H1 (cell line): ENCODE measurements at regions not wholly inside any gene's neighbourhood (a gene's known extent, or its start where the extent isn't known, plus 50 kb on each side); places are given as distances from the start of the nearest gene placed in this dataset.

ENCODE experiments used
- CTCF ChIA-PET: fragments of 300-600 bp; sonication (Branson Sonifier 250); formaldehyde crosslinking; loops from one replicate; lab custom pipeline; 2021; ENCODE audit not compliant: partially characterized antibody; lab: Charles Lee
- POLR2A ChIA-PET: fragments of 300-600 bp; sonication (Branson Sonifier 250); formaldehyde crosslinking; loops from one replicate; lab custom pipeline; 2021; ENCODE audit warnings: inconsistent platforms; ENCODE audit not compliant: partially characterized antibody; lab: Charles Lee
- DNase-seq, 2 experiments: peaks; one replicate each; pipeline versions ENCODE4 v3.0.0 to v3.0.0-alpha.2; 2010 to 2022; ENCODE audit warnings: low spot score in 2 of 2, low read depth in 1 of 2, mixed read lengths in 1 of 2
- FAIRE-seq: peaks from 2 replicates; lab custom pipeline; 2011; peaks lifted over from hg19 to GRCh38; lab: Jason Lieb, UNC
- H2AFZ ChIP-seq: 2 replicates; pipeline ENCODE4 v1.8.1; 2012; ENCODE audit warnings: low read length, inconsistent platforms
- H2AK5ac ChIP-seq: 2 replicates; pipeline ENCODE4 v1.6.1; 2013; ENCODE audit warnings: low read depth, low read length
- H2BK120ac ChIP-seq: replicated peaks from 2 replicates; pipeline ENCODE3; 2013; ENCODE audit warnings: low read depth, low read length, inconsistent platforms
- H2BK12ac ChIP-seq: 2 replicates; pipeline ENCODE4 v1.6.1; 2013; ENCODE audit warnings: low read depth, low read length
- H2BK15ac ChIP-seq: 2 replicates; pipeline ENCODE4 v1.6.1; 2013; ENCODE audit warnings: low read length
- H2BK20ac ChIP-seq: 2 replicates; pipeline ENCODE4 v1.6.1; 2013; ENCODE audit warnings: low read length
- H2BK5ac ChIP-seq: 2 replicates; pipeline ENCODE4 v1.6.1; 2013; ENCODE audit warnings: low read depth, low read length
- H3K14ac ChIP-seq: 2 replicates; pipeline ENCODE4 v1.6.1; 2013; ENCODE audit warnings: inconsistent platforms; ENCODE audit not compliant: insufficient read length
- H3K18ac ChIP-seq: 2 replicates; pipeline ENCODE4 v1.6.1; 2013; ENCODE audit warnings: low read length; ENCODE audit errors: extremely low read depth
- H3K23ac ChIP-seq: 2 replicates; pipeline ENCODE4 v1.6.1; 2013; ENCODE audit warnings: inconsistent platforms; ENCODE audit not compliant: insufficient read length
- H3K23me2 ChIP-seq: 2 replicates; pipeline ENCODE4 v1.6.1; 2013; ENCODE audit warnings: low read depth, low read length
- H3K27ac ChIP-seq: 2 replicates; pipeline ENCODE4 v1.6.1; 2011; ENCODE audit warnings: low read depth, low read length, inconsistent platforms
- H3K27me3 ChIP-seq, 4 experiments: replicated peaks in 1 of 4; 1 replicate in 1 of 4; 2 replicates in 3 of 4; pipeline versions ENCODE4 v1.6.1 to v1.8.1; 2011 to 2013; ENCODE audit warnings: low read length in 3 of 4, mild to moderate bottlenecking in 3 of 4, inconsistent platforms in 2 of 4, mixed read lengths in 2 of 4, moderate library complexity in 1 of 4; ENCODE audit not compliant: control insufficient read depth in 3 of 4, insufficient read depth in 3 of 4; ENCODE audit errors: extremely low read depth in 1 of 4
- H3K36me3 ChIP-seq, 4 experiments: 2 replicates each; pipeline versions ENCODE4 v1.6.1 to v1.8.1; 2011 to 2013; ENCODE audit warnings: mild to moderate bottlenecking in 4 of 4, low read length in 3 of 4, moderate library complexity in 2 of 4, control low read depth in 1 of 4, inconsistent platforms in 1 of 4; ENCODE audit not compliant: insufficient read depth in 4 of 4, control insufficient read depth in 2 of 4
- H3K4ac ChIP-seq: replicated peaks from 2 replicates; pipeline ENCODE3; 2013; ENCODE audit warnings: low read length, low read depth, mixed read lengths, inconsistent platforms; ENCODE audit not compliant: insufficient read length
- H3K4me1 ChIP-seq, 4 experiments: replicated peaks in 1 of 4; 1 replicate in 1 of 4; 2 replicates in 3 of 4; pipeline versions ENCODE4 v1.6.1 to v1.8.1; 2011 to 2013; ENCODE audit warnings: low read length in 3 of 4, inconsistent platforms in 2 of 4, mixed read lengths in 1 of 4; ENCODE audit not compliant: insufficient read depth in 4 of 4, control insufficient read depth in 3 of 4
- H3K4me2 ChIP-seq, 2 experiments: 2 replicates each; pipeline versions ENCODE4 v1.6.1 to v1.8.1; 2011 to 2013; ENCODE audit warnings: low read depth in 2 of 2, low read length in 2 of 2, control low read depth in 1 of 2, inconsistent platforms in 1 of 2, mild to moderate bottlenecking in 1 of 2; ENCODE audit not compliant: insufficient read depth in 1 of 2
- H3K4me3 ChIP-seq, 4 experiments: fragments of 200-600, 300-600 bp in 1 of 4; sonication (generic), shearing (Covaris generic), sonication (Bioruptor Twin) in 1 of 4; 2 replicates each; pipeline versions ENCODE4 v1.5.1 to v1.8.1; 2011 to 2016; ENCODE audit warnings: low read length in 4 of 4, low read depth in 3 of 4, control low read depth in 2 of 4, inconsistent platforms in 2 of 4, mild to moderate bottlenecking in 2 of 4, mixed read lengths in 1 of 4, moderate library complexity in 1 of 4; ENCODE audit not compliant: insufficient read depth in 2 of 4; ENCODE audit errors: extremely low read depth in 1 of 4
- H3K56ac ChIP-seq: replicated peaks from 2 replicates; pipeline ENCODE3; 2013; ENCODE audit warnings: low read depth, mild to moderate bottlenecking, mixed read lengths, low read length, inconsistent platforms; ENCODE audit not compliant: insufficient read length
- H3K79me1 ChIP-seq: 2 replicates; pipeline ENCODE4 v1.6.1; 2013; ENCODE audit warnings: low read depth, low read length, control low read depth
- H3K79me2 ChIP-seq, 2 experiments: 2 replicates each; pipeline versions ENCODE4 v1.6.1 to v1.8.1; 2012 to 2013; ENCODE audit warnings: low read length in 2 of 2, mild to moderate bottlenecking in 2 of 2, inconsistent platforms in 1 of 2; ENCODE audit not compliant: insufficient read depth in 2 of 2, control insufficient read depth in 1 of 2
- H3K9ac ChIP-seq, 4 experiments: replicated peaks in 1 of 4; 1 replicate in 1 of 4; 2 replicates in 3 of 4; pipeline versions ENCODE4 v1.6.1 to v1.8.1; 2011 to 2013; ENCODE audit warnings: low read depth in 3 of 4, low read length in 3 of 4, control low read depth in 2 of 4, mild to moderate bottlenecking in 2 of 4, moderate library complexity in 2 of 4, inconsistent platforms in 1 of 4; ENCODE audit errors: extremely low read depth in 1 of 4
- H3K9me3 ChIP-seq, 2 experiments: 2 replicates each; pipeline versions ENCODE4 v1.6.1 to v1.8.1; 2012 to 2013; ENCODE audit warnings: mild to moderate bottlenecking in 2 of 2, moderate library complexity in 2 of 2, control low read depth in 1 of 2, inconsistent platforms in 1 of 2, low read depth in 1 of 2, low read length in 1 of 2, mixed read lengths in 1 of 2; ENCODE audit not compliant: insufficient read depth in 2 of 2
- H4K20me1 ChIP-seq, 2 experiments: replicated peaks in 1 of 2; 2 replicates each; pipeline versions ENCODE3 to v1.8.1; 2011 to 2013; ENCODE audit warnings: inconsistent platforms in 2 of 2, low read length in 2 of 2, mild to moderate bottlenecking in 1 of 2; ENCODE audit not compliant: insufficient read depth in 2 of 2, control insufficient read depth in 1 of 2
- H4K5ac ChIP-seq: 2 replicates; pipeline ENCODE4 v1.6.1; 2013; ENCODE audit warnings: low read length, low read depth, mixed read lengths, inconsistent platforms; ENCODE audit not compliant: insufficient read length
- H4K8ac ChIP-seq: 2 replicates; pipeline ENCODE4 v1.8.0; 2013; ENCODE audit warnings: mild to moderate bottlenecking, moderate library complexity, low read length, inconsistent platforms; ENCODE audit not compliant: insufficient read depth; ENCODE audit errors: extremely low read depth
- H4K91ac ChIP-seq: replicated peaks from 2 replicates; pipeline ENCODE3; 2013; ENCODE audit warnings: low read length, mixed read lengths, inconsistent platforms; ENCODE audit not compliant: insufficient read length
- BACH1 ChIP-seq: IDR thresholded peaks from 2 replicates; pipeline ENCODE4 v1.6.1; 2012; ENCODE audit warnings: low read length, improper control_type of control experiment
- CBX5 ChIP-seq: fragments of 300-800, 300-1000 bp; sonication (generic); IDR thresholded peaks from 2 replicates; pipeline ENCODE4 v1.7.1; 2016; ENCODE audit warnings: antibody characterized with exemption, low read length, low read depth
- CTCF ChIP-seq, 3 experiments: IDR thresholded peaks; 1 replicate in 2 of 3; 2 replicates in 1 of 3; pipeline versions ENCODE4 v1.5.1 to v1.6.1; 2011; ENCODE audit warnings: low read length in 3 of 3, mild to moderate bottlenecking in 3 of 3, inconsistent platforms in 2 of 3, low read depth in 1 of 3, moderate library complexity in 1 of 3; ENCODE audit not compliant: insufficient read depth in 1 of 3; ENCODE audit errors: control extremely low read depth in 1 of 3
- GTF2F1 ChIP-seq: IDR thresholded peaks from 2 replicates; pipeline ENCODE4 v1.6.1; 2012; ENCODE audit warnings: low read depth, low read length, improper control_type of control experiment, borderline replicate concordance
- KDM4A ChIP-seq: IDR thresholded peaks from one replicate; pipeline ENCODE4 v1.7.1; 2012; ENCODE audit warnings: low read depth, mild to moderate bottlenecking, moderate library complexity, low read length, inconsistent platforms; ENCODE audit not compliant: severe bottlenecking
- MAFK ChIP-seq: IDR thresholded peaks from 2 replicates; pipeline ENCODE4 v1.6.1; 2012; ENCODE audit warnings: low read depth, mild to moderate bottlenecking, improper control_type of control experiment, low read length
- NANOG ChIP-seq: IDR thresholded peaks from 2 replicates; pipeline ENCODE4 v1.6.1; 2011; ENCODE audit warnings: low read length, low read depth, mild to moderate bottlenecking, inconsistent platforms; ENCODE audit not compliant: insufficient read depth, poor library complexity, severe bottlenecking
- POLR2A ChIP-seq, 2 experiments: IDR thresholded peaks; 1 replicate in 1 of 2; 2 replicates in 1 of 2; pipeline ENCODE4 v1.6.1; 2011; ENCODE audit warnings: low read depth in 2 of 2, low read length in 2 of 2, mild to moderate bottlenecking in 2 of 2; ENCODE audit errors: control extremely low read depth in 1 of 2
- POLR2AphosphoS5 ChIP-seq: IDR thresholded peaks from 2 replicates; pipeline ENCODE4 v1.6.1; 2011; ENCODE audit warnings: low read depth, low read length
- RBBP5 ChIP-seq: IDR thresholded peaks from 2 replicates; pipeline ENCODE4 v1.7.1; 2012; ENCODE audit warnings: low read depth, mild to moderate bottlenecking, inconsistent platforms, low read length, moderate library complexity, borderline replicate concordance
- TEAD4 ChIP-seq: IDR thresholded peaks from 2 replicates; pipeline ENCODE4 v1.6.1; 2012; ENCODE audit warnings: low read depth, low read length, inconsistent platforms, mixed read lengths
- WGBS, 2 experiments: shearing (Covaris generic) in 1 of 2; methylation state at CpG; one replicate each; pipeline versions ENCODE4 v1.1.6 to v1.1.7; 2013 to 2015; ENCODE audit warnings: low lambda C conversion rate in 2 of 2, mixed read lengths in 2 of 2, inconsistent platforms in 1 of 2, low coverage in 1 of 2, missing lambda C conversion rate in 1 of 2; ENCODE audit not compliant: insufficient replicate concordance in 2 of 2, insufficient coverage in 1 of 2, insufficient read length in 1 of 2; ENCODE audit errors: extremely low coverage in 1 of 2, missing lambda C conversion rate in 1 of 2; 5-methylcytosine and 5-hydroxymethylcytosine counted together

GRCh38 chr2:191625446-191625845 is 52.5 kb upstream of the NABP1 start:
- ChIA-PET POLR2A (no interaction called here), CTCF (interaction anchor here (1.1 to 1.3 kb wide), 2 partner anchors 19 to 20 kb away, joined by 3 to 4 read pairs; no protein-coding TSS in a partner anchor)
- 74% methylated on average over 2 of the region's 2 CpGs; no CpG with 5 or more reads in 1 of the 2 experiments for WGBS, 2 experiments
- no peak overlapping the region for H3K27ac ChIP-seq
- no peaks in the 10 kb centered on the region for H3K36me3 ChIP-seq
- H3K9ac ChIP-seq, result no peak overlapping the region
- no peak overlapping the region for H2AK5ac ChIP-seq
- no peaks in the 10 kb centered on the region for H3K23me2 ChIP-seq
- no peak overlapping the region for H4K91ac ChIP-seq
- H4K20me1 ChIP-seq, result no peaks in the 10 kb centered on the region
- no peak overlapping the region for H2AFZ ChIP-seq
- no peaks in the 10 kb centered on the region for H3K27me3 ChIP-seq
- H3K4ac ChIP-seq, result no peak overlapping the region
- H2BK12ac ChIP-seq, result no peak overlapping the region
- no peak overlapping the region for H3K14ac ChIP-seq
- FAIRE-seq, result no peak
- no peak overlapping the region for H3K56ac ChIP-seq
- H4K8ac ChIP-seq, result no peak overlapping the region
- no peaks in the 10 kb centered on the region for H3K79me2 ChIP-seq
- H3K18ac ChIP-seq, result no peak overlapping the region
- no peak overlapping the region for H3K23ac ChIP-seq
- H3K79me1 ChIP-seq, result no peaks in the 10 kb centered on the region
- no peak overlapping the region for H3K4me2 ChIP-seq
- H2BK15ac ChIP-seq, result no peak overlapping the region
- H2BK5ac ChIP-seq, result no peak overlapping the region
- no peak overlapping the region for H2BK20ac ChIP-seq
- no peak overlapping the region for H4K5ac ChIP-seq
- TF ChIP-seq KDM4A, result no peak
- TF ChIP-seq CTCF (IDR thresholded peaks at IDR 0.05; ENCODE audit: control extremely low read depth in 1 of 3, insufficient read depth in 1 of 3, low read depth in 1 of 3, low read length in 3 of 3), result no peak
- TF ChIP-seq TEAD4, result no peak
- no peak for TF ChIP-seq CBX5
- TF ChIP-seq POLR2A (IDR thresholded peaks at IDR 0.05; ENCODE audit: control extremely low read depth in 1 of 2, low read depth in 2 of 2, low read length in 2 of 2), result no peak
- TF ChIP-seq NANOG, result no peak
- TF ChIP-seq RBBP5, result no peak
- no peak for TF ChIP-seq MAFK
- no peak for TF ChIP-seq GTF2F1
- no peak for TF ChIP-seq BACH1
- TF ChIP-seq POLR2AphosphoS5, result no peak
- no peak overlapping the region for H2BK120ac ChIP-seq
- H3K9me3 ChIP-seq, result no peaks in the 10 kb centered on the region
- H3K4me3 ChIP-seq, result no peak overlapping the region
- DNase-seq, result no peak
- no peaks in the 10 kb centered on the region for H3K4me1 ChIP-seq
